ENCODE measurements at regions not wholly inside any gene's neighbourhood (a gene's known extent, or its start where the extent isn't known, plus 50 kb on each side); places are given as distances from the start of the nearest gene placed in this dataset.

DNA sequence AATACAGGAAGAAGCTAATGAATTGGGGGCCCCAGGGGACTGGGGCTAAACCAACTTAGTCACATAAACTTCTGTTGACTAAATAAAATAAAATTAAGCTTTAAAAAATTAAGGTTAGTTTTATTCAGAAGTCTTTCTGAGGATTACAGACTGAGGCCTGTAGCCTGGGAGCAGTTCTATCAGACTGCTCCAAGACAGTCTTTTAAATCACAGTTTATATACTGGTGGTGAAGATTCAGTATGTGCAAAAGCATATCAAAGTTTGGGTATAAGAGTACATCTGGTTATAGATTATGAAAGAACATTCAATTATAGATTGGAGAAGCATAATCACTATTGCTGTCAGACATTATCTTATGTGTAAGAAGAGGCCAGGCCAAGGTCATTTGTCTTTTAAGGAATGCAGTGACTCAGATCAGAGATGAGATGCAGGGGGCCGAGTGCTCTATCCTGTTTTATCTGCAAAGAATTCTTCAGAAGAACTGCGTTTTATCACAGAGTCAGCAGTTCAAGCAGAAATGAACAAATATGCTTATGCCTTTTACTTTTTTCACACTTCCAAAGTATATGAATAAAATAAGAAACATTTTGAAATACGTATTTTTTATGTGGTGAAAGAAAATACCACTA is 109.4 kb downstream of the PDHA2 start:
- TF ChIP-seq, protein P1, sequence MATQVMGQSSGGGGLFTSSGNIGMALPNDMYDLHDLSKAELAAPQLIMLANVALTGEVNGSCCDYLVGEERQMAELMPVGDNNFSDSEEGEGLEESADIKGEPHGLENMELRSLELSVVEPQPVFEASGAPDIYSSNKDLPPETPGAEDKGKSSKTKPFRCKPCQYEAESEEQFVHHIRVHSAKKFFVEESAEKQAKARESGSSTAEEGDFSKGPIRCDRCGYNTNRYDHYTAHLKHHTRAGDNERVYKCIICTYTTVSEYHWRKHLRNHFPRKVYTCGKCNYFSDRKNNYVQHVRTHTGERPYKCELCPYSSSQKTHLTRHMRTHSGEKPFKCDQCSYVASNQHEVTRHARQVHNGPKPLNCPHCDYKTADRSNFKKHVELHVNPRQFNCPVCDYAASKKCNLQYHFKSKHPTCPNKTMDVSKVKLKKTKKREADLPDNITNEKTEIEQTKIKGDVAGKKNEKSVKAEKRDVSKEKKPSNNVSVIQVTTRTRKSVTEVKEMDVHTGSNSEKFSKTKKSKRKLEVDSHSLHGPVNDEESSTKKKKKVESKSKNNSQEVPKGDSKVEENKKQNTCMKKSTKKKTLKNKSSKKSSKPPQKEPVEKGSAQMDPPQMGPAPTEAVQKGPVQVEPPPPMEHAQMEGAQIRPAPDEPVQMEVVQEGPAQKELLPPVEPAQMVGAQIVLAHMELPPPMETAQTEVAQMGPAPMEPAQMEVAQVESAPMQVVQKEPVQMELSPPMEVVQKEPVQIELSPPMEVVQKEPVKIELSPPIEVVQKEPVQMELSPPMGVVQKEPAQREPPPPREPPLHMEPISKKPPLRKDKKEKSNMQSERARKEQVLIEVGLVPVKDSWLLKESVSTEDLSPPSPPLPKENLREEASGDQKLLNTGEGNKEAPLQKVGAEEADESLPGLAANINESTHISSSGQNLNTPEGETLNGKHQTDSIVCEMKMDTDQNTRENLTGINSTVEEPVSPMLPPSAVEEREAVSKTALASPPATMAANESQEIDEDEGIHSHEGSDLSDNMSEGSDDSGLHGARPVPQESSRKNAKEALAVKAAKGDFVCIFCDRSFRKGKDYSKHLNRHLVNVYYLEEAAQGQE (IDR thresholded peaks at IDR 0.05; ENCODE audit: low read depth) = no peak
- no peak for TF ChIP-seq POLR2A (IDR thresholded peaks at IDR 0.05; ENCODE audit: borderline replicate concordance, extremely low read depth, insufficient read depth, insufficient read length)
- TF ChIP-seq, protein P2, sequence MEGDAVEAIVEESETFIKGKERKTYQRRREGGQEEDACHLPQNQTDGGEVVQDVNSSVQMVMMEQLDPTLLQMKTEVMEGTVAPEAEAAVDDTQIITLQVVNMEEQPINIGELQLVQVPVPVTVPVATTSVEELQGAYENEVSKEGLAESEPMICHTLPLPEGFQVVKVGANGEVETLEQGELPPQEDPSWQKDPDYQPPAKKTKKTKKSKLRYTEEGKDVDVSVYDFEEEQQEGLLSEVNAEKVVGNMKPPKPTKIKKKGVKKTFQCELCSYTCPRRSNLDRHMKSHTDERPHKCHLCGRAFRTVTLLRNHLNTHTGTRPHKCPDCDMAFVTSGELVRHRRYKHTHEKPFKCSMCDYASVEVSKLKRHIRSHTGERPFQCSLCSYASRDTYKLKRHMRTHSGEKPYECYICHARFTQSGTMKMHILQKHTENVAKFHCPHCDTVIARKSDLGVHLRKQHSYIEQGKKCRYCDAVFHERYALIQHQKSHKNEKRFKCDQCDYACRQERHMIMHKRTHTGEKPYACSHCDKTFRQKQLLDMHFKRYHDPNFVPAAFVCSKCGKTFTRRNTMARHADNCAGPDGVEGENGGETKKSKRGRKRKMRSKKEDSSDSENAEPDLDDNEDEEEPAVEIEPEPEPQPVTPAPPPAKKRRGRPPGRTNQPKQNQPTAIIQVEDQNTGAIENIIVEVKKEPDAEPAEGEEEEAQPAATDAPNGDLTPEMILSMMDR (IDR thresholded peaks at IDR 0.05 in 2 of 3, conservative IDR thresholded peaks at IDR 0.05 in 1 of 3; ENCODE audit: borderline replicate concordance in 1 of 3, insufficient read depth in 1 of 3, low read depth in 2 of 3, low read length in 2 of 3) = no peak
- TF ChIP-seq POLR2AphosphoS5 (IDR thresholded peaks at IDR 0.05; ENCODE audit: low read depth, low read length) = no peak
